ENCODE measurements at regions not wholly inside any gene's neighbourhood (a gene's known extent, or its start where the extent isn't known, plus 50 kb on each side); places are given as distances from the start of the nearest gene placed in this dataset.

GRCh38 chr12:24014240-24014639, 64.8 kb upstream of the SOX5 start:
- H3K27ac ChIP-seq (ENCODE audit: low read length), result no peak overlapping the region
- no peak overlapping the region for H3K4me3 ChIP-seq (ENCODE audit: low read length)
- WGBS (ENCODE audit: insufficient coverage, insufficient read length), result no CpG with 5 or more reads among the region's 4 CpGs
- no peaks in the 10 kb centered on the region for H3K36me3 ChIP-seq (ENCODE audit: control insufficient read depth, insufficient read depth, low read length)
- H3K27me3 ChIP-seq (ENCODE audit: control insufficient read depth, insufficient read depth, low read length), result peaks cover 6% of the 10 kb centered on the region; the same call in 1 of the 2 replicates
- no peaks in the 10 kb centered on the region for H3K9me3 ChIP-seq (ENCODE audit: control insufficient read depth, insufficient read depth, low read length)
- no peaks in the 10 kb centered on the region for H3K4me1 ChIP-seq (ENCODE audit: control insufficient read depth, insufficient read depth, low read length)
- DNase-seq (ENCODE audit: low read depth, low spot score), result no peak

GRCh38 chr12:24012528-24012927, 63.1 kb upstream of the SOX5 start:
- DNase-seq (ENCODE audit: low read depth, low spot score), result peak; percentile 5

GRCh38 chr12:24011927-24012507, 62.5 kb upstream of the SOX5 start:
- Histone ChIP-seq H3K9me3 (ENCODE audit: control insufficient read depth, insufficient read depth, low read length) (no peaks in the 10 kb centered on the region), H3K36me3 (ENCODE audit: control insufficient read depth, insufficient read depth, low read length) (no peaks in the 10 kb centered on the region), H3K27me3 (ENCODE audit: control insufficient read depth, insufficient read depth, low read length) (peaks cover 6% of the 10 kb centered on the region; the same call in 1 of the 2 replicates), H3K4me3 (ENCODE audit: low read length) (no peak overlapping the region), H3K27ac (ENCODE audit: low read length) (no peak overlapping the region), H3K4me1 (ENCODE audit: control insufficient read depth, insufficient read depth, low read length) (no peaks in the 10 kb centered on the region)
- WGBS (ENCODE audit: insufficient coverage, insufficient read length), result no CpG with 5 or more reads among the region's 3 CpGs
- no peak for DNase-seq (ENCODE audit: low read depth, low spot score)

More at GRCh38 chr12:24012528-24012927, 63.1 kb upstream of the SOX5 start:
- no peak overlapping the region for H3K27ac ChIP-seq (ENCODE audit: low read length)
- no peak overlapping the region for H3K4me3 ChIP-seq (ENCODE audit: low read length)
- H3K36me3 ChIP-seq (ENCODE audit: control insufficient read depth, insufficient read depth, low read length), result no peaks in the 10 kb centered on the region
- no CpG with 5 or more reads among the region's 1 CpG for WGBS (ENCODE audit: insufficient coverage, insufficient read length)
- H3K27me3 ChIP-seq (ENCODE audit: control insufficient read depth, insufficient read depth, low read length), result peaks cover 6% of the 10 kb centered on the region; the same call in 1 of the 2 replicates
- H3K9me3 ChIP-seq (ENCODE audit: control insufficient read depth, insufficient read depth, low read length), result no peaks in the 10 kb centered on the region
- no peaks in the 10 kb centered on the region for H3K4me1 ChIP-seq (ENCODE audit: control insufficient read depth, insufficient read depth, low read length)

DNA sequence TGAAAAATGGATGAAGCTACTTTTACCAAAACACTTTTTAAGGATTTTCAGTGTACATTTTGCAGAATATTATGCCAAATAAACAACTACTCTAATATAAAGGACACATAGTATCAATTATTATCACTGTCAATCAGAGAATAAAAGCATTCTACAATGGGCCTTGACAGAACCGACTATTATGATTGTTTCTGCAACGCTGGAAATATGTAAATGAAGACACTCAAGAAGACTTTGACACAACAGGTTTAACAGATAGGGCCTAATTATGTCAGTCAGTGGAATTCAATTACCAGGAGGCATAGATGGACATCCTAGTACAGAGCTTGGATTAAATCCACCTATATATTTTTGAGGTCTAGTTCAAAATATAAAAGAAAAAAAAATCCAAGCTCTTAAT, 58.7 kb upstream of the SOX5 start:
- no CpG with 5 or more reads among the region's 2 CpGs for WGBS (ENCODE audit: insufficient coverage, insufficient read length)
- no peak for DNase-seq (ENCODE audit: low read depth, low spot score)
- no peak overlapping the region for H3K27ac ChIP-seq (ENCODE audit: low read length)
- H3K4me3 ChIP-seq (ENCODE audit: low read length), result no peak overlapping the region
- no peaks in the 10 kb centered on the region for H3K4me1 ChIP-seq (ENCODE audit: control insufficient read depth, insufficient read depth, low read length)
- no peaks in the 10 kb centered on the region for H3K27me3 ChIP-seq (ENCODE audit: control insufficient read depth, insufficient read depth, low read length)
- H3K9me3 ChIP-seq (ENCODE audit: control insufficient read depth, insufficient read depth, low read length), result no peaks in the 10 kb centered on the region
- H3K36me3 ChIP-seq (ENCODE audit: control insufficient read depth, insufficient read depth, low read length), result no peaks in the 10 kb centered on the region
